Stomach (tissue), 4 donors: ENCODE measurements at regions not wholly inside any gene's neighbourhood (a gene's known extent, or its start where the extent isn't known, plus 50 kb on each side); places are given as distances from the start of the nearest gene placed in this dataset.

Experiments used
- CTCF ChIP-seq, 7 experiments: fragments of 450-650 bp in 4 of 7; fragments of 200-600 bp in 3 of 7; sonication (generic) in 3 of 7; IDR thresholded peaks; one replicate each; pipeline ENCODE4 v1.5.1; 2016 to 2019; ENCODE audit warnings: antibody characterized with exemption in 7 of 7, control low read depth in 2 of 7, mild to moderate bottlenecking in 1 of 7
- EP300 ChIP-seq: sonication (generic); formaldehyde crosslinking; IDR thresholded peaks from one replicate; pipeline ENCODE4 v1.6.1; 2017; ENCODE audit warnings: antibody characterized with exemption
- POLR2A ChIP-seq, 4 donors: fragments of 450-650 bp; IDR thresholded peaks; one replicate each; pipeline ENCODE4 v1.6.1; 2016; ENCODE audit warnings: antibody characterized with exemption in 4 of 4, control low read depth in 2 of 4, mild to moderate bottlenecking in 1 of 4, moderate library complexity in 1 of 4
- POLR2AphosphoS5 ChIP-seq, 3 donors: sonication (generic); formaldehyde crosslinking; IDR thresholded peaks; one replicate each; pipeline ENCODE4 v1.6.1; 2016; ENCODE audit warnings: antibody characterized with exemption in 3 of 3

GRCh38 chr3:106117490-106117858 is 248.7 kb upstream of the CBLB start:
- TF ChIP-seq POLR2A (IDR thresholded peaks at IDR 0.05) = no peak
- TF ChIP-seq CTCF (IDR thresholded peaks at IDR 0.05) = no peak
- TF ChIP-seq EP300 = no peak
- no peak for TF ChIP-seq POLR2AphosphoS5 (IDR thresholded peaks at IDR 0.05)
